ENCODE measurements at regions not wholly inside any gene's neighbourhood (a gene's known extent, or its start where the extent isn't known, plus 50 kb on each side); places are given as distances from the start of the nearest gene placed in this dataset.
"Not testable (repeated sequence)": the region's sequence is repeated elsewhere in the genome, so short reads cannot be mapped to it uniquely, and the experiment has no call there.

GRCh38 chr9:2243666-2244555, 228.8 kb downstream of the SMARCA2 start:
- DNase-seq (ENCODE audit: low read depth), result no peak

GRCh38 chr9:2247340-2247739, 232.2 kb downstream of the SMARCA2 start:
- no peak for DNase-seq (ENCODE audit: low read depth)

GRCh38 chr9:2248768-2249265, 233.7 kb downstream of the SMARCA2 start:
- no peak for DNase-seq (ENCODE audit: low read depth)

- DNase-seq (ENCODE audit: low read depth), result no peak
Measured at GRCh38 chr9:2253636-2254580, 238.8 kb downstream of the SMARCA2 start.

- no peak for DNase-seq (ENCODE audit: low read depth)
Measured at GRCh38 chr9:2255128-2255527, 240.0 kb downstream of the SMARCA2 start.

GRCh38 chr9:2257248-2257929, 242.2 kb downstream of the SMARCA2 start:
- DNase-seq (ENCODE audit: low read depth), result no peak

- no peak for DNase-seq (ENCODE audit: low read depth)
Measured at GRCh38 chr9:2260417-2261306, 245.5 kb downstream of the SMARCA2 start.

GRCh38 chr9:2261421-2262103, 246.4 kb downstream of the SMARCA2 start:
- DNase-seq (ENCODE audit: low read depth), result no peak

- DNase-seq (ENCODE audit: low read depth), result no peak
Measured at GRCh38 chr9:2262386-2263071, 247.4 kb downstream of the SMARCA2 start.

GRCh38 chr9:2263111-2263510, 248.0 kb downstream of the SMARCA2 start:
- no peak for DNase-seq (ENCODE audit: low read depth)

GRCh38 chr9:2263665-2264064, 248.5 kb downstream of the SMARCA2 start:
- no peak for DNase-seq (ENCODE audit: low read depth)

- no peak for DNase-seq (ENCODE audit: low read depth)
Measured at GRCh38 chr9:2264081-2264480, 248.9 kb downstream of the SMARCA2 start.

GRCh38 chr9:2267181-2267745, 252.1 kb downstream of the SMARCA2 start:
- DNase-seq (ENCODE audit: low read depth), result no peak

GRCh38 chr9:2269778-2270177, 254.6 kb downstream of the SMARCA2 start:
- no peak for DNase-seq (ENCODE audit: low read depth)

- DNase-seq (ENCODE audit: low read depth), result no peak
Measured at GRCh38 chr9:2270565-2270964, 255.4 kb downstream of the SMARCA2 start.

- no peak for DNase-seq (ENCODE audit: low read depth)
Measured at GRCh38 chr9:2271426-2271825, 256.3 kb downstream of the SMARCA2 start.

- no peak for DNase-seq (ENCODE audit: low read depth)
Measured at GRCh38 chr9:2274762-2275161, 259.6 kb downstream of the SMARCA2 start.

- DNase-seq (ENCODE audit: low read depth), result no peak
Measured at GRCh38 chr9:2276296-2276695, 261.1 kb downstream of the SMARCA2 start.

- DNase-seq (ENCODE audit: low read depth), result not testable (repeated sequence)
Measured at GRCh38 chr9:2277133-2277532, 262.0 kb downstream of the SMARCA2 start.
